Hepatocyte (in vitro differentiated cells): ENCODE measurements at regions not wholly inside any gene's neighbourhood (a gene's known extent, or its start where the extent isn't known, plus 50 kb on each side); places are given as distances from the start of the nearest gene placed in this dataset.

Source experiments
- DNase-seq: peaks from one replicate; pipeline ENCODE4 v3.0.0-alpha.2; 2016; ENCODE audit warnings: low spot score
- H2AFZ ChIP-seq: fragments of 200-600 bp; sonication (generic); 2 replicates; pipeline ENCODE4 v1.6.0; 2016; ENCODE audit warnings: antibody characterized with exemption, mild to moderate bottlenecking
- H3K27ac ChIP-seq: fragments of 200-600 bp; sonication (generic); 2 replicates; pipeline ENCODE4 v1.5.1; 2016; ENCODE audit warnings: mild to moderate bottlenecking
- H3K27me3 ChIP-seq: fragments of 200-600 bp; sonication (generic); 2 replicates; pipeline ENCODE4 v1.6.1; 2016
- H3K36me3 ChIP-seq: fragments of 200-600 bp; sonication (generic); replicated peaks from 2 replicates; pipeline ENCODE4 v1.5.1; 2016; ENCODE audit warnings: low read depth; ENCODE audit not compliant: insufficient read depth
- H3K4me1 ChIP-seq: fragments of 200-600 bp; sonication (generic); 2 replicates; pipeline ENCODE4 v1.5.1; 2016; ENCODE audit warnings: mild to moderate bottlenecking, moderate library complexity; ENCODE audit not compliant: insufficient read depth
- H3K4me2 ChIP-seq: fragments of 200-600 bp; sonication (generic); 2 replicates; pipeline ENCODE4 v1.6.0; 2016
- H3K4me3 ChIP-seq: fragments of 200-600 bp; sonication (generic); 2 replicates; pipeline ENCODE4 v1.5.1; 2016; ENCODE audit warnings: mild to moderate bottlenecking
- H3K79me2 ChIP-seq: fragments of 200-600 bp; sonication (generic); 2 replicates; pipeline ENCODE4 v1.6.0; 2017; ENCODE audit warnings: mild to moderate bottlenecking
- H3K9me2 ChIP-seq: fragments of 200-600 bp; sonication (generic); replicated peaks from 2 replicates; pipeline ENCODE4 v1.6.0; 2017; ENCODE audit warnings: mild to moderate bottlenecking; ENCODE audit not compliant: insufficient read depth
- H3K9me3 ChIP-seq: fragments of 200-600 bp; sonication (generic); 2 replicates; pipeline ENCODE4 v1.5.1; 2016; ENCODE audit warnings: low read depth, mild to moderate bottlenecking
- H4K20me1 ChIP-seq: fragments of 200-600 bp; sonication (generic); 2 replicates; pipeline ENCODE4 v1.6.0; 2016; ENCODE audit warnings: mild to moderate bottlenecking; ENCODE audit not compliant: insufficient read depth, poor library complexity, severe bottlenecking
- CTCF ChIP-seq: fragments of 200-600 bp; sonication (generic); IDR thresholded peaks from 2 replicates; pipeline ENCODE4 v1.5.1; 2016; ENCODE audit warnings: antibody characterized with exemption, mild to moderate bottlenecking; ENCODE audit not compliant: poor library complexity
- EZH2 ChIP-seq: fragments of 200-600 bp; sonication (generic); IDR thresholded peaks from 2 replicates; pipeline ENCODE4 v1.6.1; 2016; ENCODE audit warnings: antibody characterized with exemption, mild to moderate bottlenecking, borderline replicate concordance
- EZH2phosphoT487 ChIP-seq: fragments of 200-600 bp; sonication (generic); IDR thresholded peaks from one replicate; pipeline ENCODE4 v1.6.1; 2018; ENCODE audit warnings: antibody characterized with exemption, mild to moderate bottlenecking, low read depth, moderate library complexity; ENCODE audit not compliant: unreplicated experiment, severe bottlenecking
- WGBS: methylation state at CpG from one replicate; pipeline ENCODE4 v1.1.6; 2016; ENCODE audit warnings: low lambda C conversion rate; ENCODE audit errors: missing lambda C conversion rate; 5-methylcytosine and 5-hydroxymethylcytosine counted together

- H3K27ac ChIP-seq, result no peak overlapping the region
- DNase-seq, result no peak
- H3K9me2 ChIP-seq, result no peaks in the 10 kb centered on the region
- TF ChIP-seq EZH2phosphoT487 (no peak), EZH2 (no peak), CTCF (no peak)
- no peaks in the 10 kb centered on the region for H4K20me1 ChIP-seq
- WGBS, result 86% methylated on average over 6 of the region's 6 CpGs
- no peak overlapping the region for H2AFZ ChIP-seq
- no peaks in the 10 kb centered on the region for H3K27me3 ChIP-seq
- H3K4me1 ChIP-seq, result no peaks in the 10 kb centered on the region
- H3K79me2 ChIP-seq, result no peaks in the 10 kb centered on the region
- H3K4me3 ChIP-seq, result no peak overlapping the region
- no peak overlapping the region for H3K4me2 ChIP-seq
- H3K36me3 ChIP-seq, result no peaks in the 10 kb centered on the region
- H3K9me3 ChIP-seq, result no peaks in the 10 kb centered on the region
These were observed 250.1 kb upstream of the TRPC7 start for GRCh38 chr5:136615251-136616119.

GRCh38 chr5:136613230-136613629, 247.9 kb upstream of the TRPC7 start:
- Histone ChIP-seq H3K4me1 (no peaks in the 10 kb centered on the region), H3K4me3 (no peak overlapping the region), H3K27me3 (no peaks in the 10 kb centered on the region), H4K20me1 (no peaks in the 10 kb centered on the region), H3K36me3 (no peaks in the 10 kb centered on the region), H3K9me2 (no peaks in the 10 kb centered on the region), H3K27ac (no peak overlapping the region), H3K9me3 (no peaks in the 10 kb centered on the region), H3K79me2 (no peaks in the 10 kb centered on the region), H2AFZ (no peak overlapping the region), H3K4me2 (no peak overlapping the region)
- no peak for DNase-seq
- TF ChIP-seq EZH2, result no peak

GRCh38 chr5:136605638-136606037, 240.3 kb upstream of the TRPC7 start:
- Histone ChIP-seq H3K4me3 (no peak overlapping the region), H3K4me2 (no peak overlapping the region), H3K27ac (no peak overlapping the region), H3K27me3 (no peaks in the 10 kb centered on the region), H3K36me3 (no peaks in the 10 kb centered on the region), H2AFZ (no peak overlapping the region), H3K9me3 (no peaks in the 10 kb centered on the region), H3K79me2 (no peaks in the 10 kb centered on the region), H3K4me1 (no peaks in the 10 kb centered on the region), H4K20me1 (no peaks in the 10 kb centered on the region), H3K9me2 (no peaks in the 10 kb centered on the region)
- TF ChIP-seq CTCF (no peak), EZH2 (no peak), EZH2phosphoT487 (no peak)
- WGBS, result 92% methylated on average over 1 of the region's 1 CpG
- DNase-seq, result no peak

GRCh38 chr5:136600306-136600705, 235.0 kb upstream of the TRPC7 start:
- Histone ChIP-seq H2AFZ (no peak overlapping the region), H3K9me3 (no peaks in the 10 kb centered on the region), H3K9me2 (no peaks in the 10 kb centered on the region), H3K4me3 (no peak overlapping the region), H3K36me3 (no peaks in the 10 kb centered on the region), H3K4me1 (no peaks in the 10 kb centered on the region), H3K27ac (no peak overlapping the region), H4K20me1 (no peaks in the 10 kb centered on the region), H3K79me2 (no peaks in the 10 kb centered on the region), H3K27me3 (no peaks in the 10 kb centered on the region), H3K4me2 (no peak overlapping the region)
- TF ChIP-seq EZH2 (no peak), CTCF (no peak), EZH2phosphoT487 (no peak)
- DNase-seq, result no peak
- WGBS, result 86% methylated on average over 1 of the region's 1 CpG
